ENCODE measurements at regions not wholly inside any gene's neighbourhood (a gene's known extent, or its start where the extent isn't known, plus 50 kb on each side); places are given as distances from the start of the nearest gene placed in this dataset.

- H3K4me3 Mint-ChIP-seq = no peak overlapping the region
These were observed 795.7 kb upstream of the SLIT2 start for GRCh38 chr4:19455850-19456602.

GRCh38 chr4:19455196-19455595, 796.5 kb upstream of the SLIT2 start:
- intact Hi-C loops (cut with micrococcal nuclease) = no loop called here
- no peak overlapping the region for H3K4me3 Mint-ChIP-seq
- H3K9me3 ChIP-seq (ENCODE audit: control insufficient read depth in 2 of 3, low read length in 3 of 3) = no peaks in the 10 kb centered on the region
- no peaks in the 10 kb centered on the region for H3K36me3 Mint-ChIP-seq
- DNase-seq = no peak
- ChIA-PET POLR2A (no interaction called here), CTCF (no interaction called here)
- no peaks in the 10 kb centered on the region for H3K27me3 ChIP-seq (ENCODE audit: control insufficient read depth in 2 of 2, insufficient read depth in 2 of 2, low read length in 2 of 2)
- no peaks in the 10 kb centered on the region for H3K36me3 ChIP-seq (ENCODE audit: control insufficient read depth in 2 of 3, insufficient read depth in 3 of 3, low read length in 3 of 3)
- H3K27me3 Mint-ChIP-seq = no peaks in the 10 kb centered on the region
- no peaks in the 10 kb centered on the region for H3K4me1 Mint-ChIP-seq
- no peak for ATAC-seq
- H3K27ac ChIP-seq (ENCODE audit: low read depth, low read length) = no peak overlapping the region
- H3K4me1 ChIP-seq (ENCODE audit: control insufficient read depth in 2 of 2, insufficient read depth in 2 of 2, low read length in 2 of 2) = no peaks in the 10 kb centered on the region
- no peak overlapping the region for H3K27ac Mint-ChIP-seq
- no peak overlapping the region for H3K4me3 ChIP-seq (ENCODE audit: low read length)
- H3K9me3 Mint-ChIP-seq = peaks cover 2 to 20% (median 9%) of the 10 kb centered on the region in 11 donors

More at GRCh38 chr4:19455850-19456602, 795.7 kb upstream of the SLIT2 start:
- Histone ChIP-seq H3K4me1 (ENCODE audit: control insufficient read depth in 2 of 2, insufficient read depth in 2 of 2, low read length in 2 of 2) (no peaks in the 10 kb centered on the region), H3K9me3 (ENCODE audit: control insufficient read depth in 2 of 3, low read length in 3 of 3) (no peaks in the 10 kb centered on the region), H3K27ac (ENCODE audit: low read depth, low read length) (no peak overlapping the region), H3K27me3 (ENCODE audit: control insufficient read depth in 2 of 2, insufficient read depth in 2 of 2, low read length in 2 of 2) (no peaks in the 10 kb centered on the region), H3K36me3 (ENCODE audit: control insufficient read depth in 2 of 3, insufficient read depth in 3 of 3, low read length in 3 of 3) (no peaks in the 10 kb centered on the region), H3K4me3 (ENCODE audit: low read length) (no peak overlapping the region)
- ATAC-seq = no peak
- CTCF ChIA-PET = no interaction called here
- DNase-seq = no peak
- POLR2A ChIA-PET = no interaction called here
- Mint-ChIP-seq H3K4me1 (no peaks in the 10 kb centered on the region), H3K27me3 (no peaks in the 10 kb centered on the region), H3K36me3 (no peaks in the 10 kb centered on the region), H3K9me3 (peaks cover 2 to 19% (median 9%) of the 10 kb centered on the region in 11 donors), H3K27ac (no peak overlapping the region)
- intact Hi-C loops (cut with micrococcal nuclease) = no loop called here

GRCh38 chr4:19438233-19438632, 813.5 kb upstream of the SLIT2 start:
- H3K36me3 ChIP-seq (ENCODE audit: control insufficient read depth in 2 of 3, insufficient read depth in 3 of 3, low read length in 3 of 3) = no peaks in the 10 kb centered on the region
- POLR2A ChIA-PET = no interaction called here
- H3K4me3 Mint-ChIP-seq = no peak overlapping the region
- CTCF ChIA-PET = no interaction called here
- H3K27me3 Mint-ChIP-seq = no peaks in the 10 kb centered on the region
- no peaks in the 10 kb centered on the region for H3K4me1 ChIP-seq (ENCODE audit: control insufficient read depth in 2 of 2, insufficient read depth in 2 of 2, low read length in 2 of 2)
- no peak overlapping the region for H3K27ac ChIP-seq (ENCODE audit: low read depth, low read length)
- ATAC-seq (no peak), DNase-seq (no peak)
- peaks cover 0 to 4% (median 0%) of the 10 kb centered on the region in 5 donors for H3K36me3 Mint-ChIP-seq
- H3K9me3 Mint-ChIP-seq = peaks cover 6 to 42% (median 21%) of the 10 kb centered on the region in 11 donors
- no peak overlapping the region for H3K4me3 ChIP-seq (ENCODE audit: low read length)
- no peaks in the 10 kb centered on the region for H3K27me3 ChIP-seq (ENCODE audit: control insufficient read depth in 2 of 2, insufficient read depth in 2 of 2, low read length in 2 of 2)
- no peaks in the 10 kb centered on the region for H3K4me1 Mint-ChIP-seq
- intact Hi-C loops (cut with micrococcal nuclease) = no loop called here
- H3K27ac Mint-ChIP-seq = no peak overlapping the region
- H3K9me3 ChIP-seq (ENCODE audit: control insufficient read depth in 2 of 3, low read length in 3 of 3) = peaks cover 0 to 24% (median 0%) of the 10 kb centered on the region in 3 experiments

GRCh38 chr4:19437008-19437407, 814.7 kb upstream of the SLIT2 start:
- Mint-ChIP-seq H3K9me3 (peaks cover 4 to 34% (median 16%) of the 10 kb centered on the region in 11 donors), H3K27me3 (no peaks in the 10 kb centered on the region), H3K36me3 (peaks cover 0 to 4% (median 0%) of the 10 kb centered on the region in 5 donors), H3K4me1 (no peaks in the 10 kb centered on the region), H3K27ac (no peak overlapping the region), H3K4me3 (no peak overlapping the region)
- Histone ChIP-seq H3K27me3 (ENCODE audit: control insufficient read depth in 2 of 2, insufficient read depth in 2 of 2, low read length in 2 of 2) (no peaks in the 10 kb centered on the region), H3K4me1 (ENCODE audit: control insufficient read depth in 2 of 2, insufficient read depth in 2 of 2, low read length in 2 of 2) (no peaks in the 10 kb centered on the region), H3K9me3 (ENCODE audit: control insufficient read depth in 2 of 3, low read length in 3 of 3) (peaks cover 0 to 13% (median 0%) of the 10 kb centered on the region in 3 experiments), H3K36me3 (ENCODE audit: control insufficient read depth in 2 of 3, insufficient read depth in 3 of 3, low read length in 3 of 3) (no peaks in the 10 kb centered on the region), H3K27ac (ENCODE audit: low read depth, low read length) (no peak overlapping the region), H3K4me3 (ENCODE audit: low read length) (no peak overlapping the region)
- intact Hi-C loops (cut with micrococcal nuclease) = no loop called here
- ATAC-seq = no peak
- CTCF ChIA-PET = no interaction called here
- DNase-seq = no peak
- POLR2A ChIA-PET = no interaction called here

- intact Hi-C loops (cut with micrococcal nuclease) = no loop called here
- H3K36me3 Mint-ChIP-seq = no peaks in the 10 kb centered on the region
- ChIA-PET POLR2A (no interaction called here), CTCF (no interaction called here)
- H3K27ac Mint-ChIP-seq = no peak overlapping the region
- DNase-seq = no peak
- H3K4me1 ChIP-seq (ENCODE audit: control insufficient read depth in 2 of 2, insufficient read depth in 2 of 2, low read length in 2 of 2) = no peaks in the 10 kb centered on the region
- H3K4me3 ChIP-seq (ENCODE audit: low read length) = no peak overlapping the region
- peaks cover 0 to 44% (median 8%) of the 10 kb centered on the region in 11 donors for H3K9me3 Mint-ChIP-seq
- H3K4me3 Mint-ChIP-seq = no peak overlapping the region
- H3K27ac ChIP-seq (ENCODE audit: low read depth, low read length) = no peak overlapping the region
- H3K4me1 Mint-ChIP-seq = no peaks in the 10 kb centered on the region
- H3K36me3 ChIP-seq (ENCODE audit: control insufficient read depth in 2 of 3, insufficient read depth in 3 of 3, low read length in 3 of 3) = no peaks in the 10 kb centered on the region
- peaks cover 0 to 4% (median 0%) of the 10 kb centered on the region in 3 experiments for H3K9me3 ChIP-seq (ENCODE audit: control insufficient read depth in 2 of 3, low read length in 3 of 3)
- H3K27me3 ChIP-seq (ENCODE audit: control insufficient read depth in 2 of 2, insufficient read depth in 2 of 2, low read length in 2 of 2) = no peaks in the 10 kb centered on the region
- no peak for ATAC-seq
- no peaks in the 10 kb centered on the region for H3K27me3 Mint-ChIP-seq
These were observed 822.0 kb upstream of the SLIT2 start for GRCh38 chr4:19429684-19430083.

GRCh38 chr4:19425146-19425545, 826.6 kb upstream of the SLIT2 start:
- no peak overlapping the region for H3K4me3 ChIP-seq (ENCODE audit: low read length)
- Mint-ChIP-seq H3K27ac (no peak overlapping the region), H3K4me3 (no peak overlapping the region), H3K36me3 (no peaks in the 10 kb centered on the region), H3K4me1 (no peaks in the 10 kb centered on the region), H3K9me3 (peaks cover 3 to 27% (median 10%) of the 10 kb centered on the region in 11 donors), H3K27me3 (no peaks in the 10 kb centered on the region)
- POLR2A ChIA-PET = no interaction called here
- CTCF ChIA-PET = no interaction called here
- ATAC-seq = no peak
- intact Hi-C loops (cut with micrococcal nuclease) = no loop called here
- no peaks in the 10 kb centered on the region for H3K36me3 ChIP-seq (ENCODE audit: control insufficient read depth in 2 of 3, insufficient read depth in 3 of 3, low read length in 3 of 3)
- H3K27me3 ChIP-seq (ENCODE audit: control insufficient read depth in 2 of 2, insufficient read depth in 2 of 2, low read length in 2 of 2) = no peaks in the 10 kb centered on the region
- H3K4me1 ChIP-seq (ENCODE audit: control insufficient read depth in 2 of 2, insufficient read depth in 2 of 2, low read length in 2 of 2) = no peaks in the 10 kb centered on the region
- H3K9me3 ChIP-seq (ENCODE audit: control insufficient read depth in 2 of 3, low read length in 3 of 3) = peaks cover 0 to 4% (median 0%) of the 10 kb centered on the region in 3 experiments
- H3K27ac ChIP-seq (ENCODE audit: low read depth, low read length) = no peak overlapping the region
- DNase-seq = no peak

- H3K36me3 Mint-ChIP-seq = peaks cover 0 to 4% (median 0%) of the 10 kb centered on the region in 5 donors
- H3K27ac Mint-ChIP-seq = no peak overlapping the region
- ChIA-PET CTCF (no interaction called here), POLR2A (no interaction called here)
- no peaks in the 10 kb centered on the region for H3K4me1 Mint-ChIP-seq
- Histone ChIP-seq H3K4me3 (ENCODE audit: low read length) (no peak overlapping the region), H3K27ac (ENCODE audit: low read depth, low read length) (no peak overlapping the region), H3K27me3 (ENCODE audit: control insufficient read depth in 2 of 2, insufficient read depth in 2 of 2, low read length in 2 of 2) (no peaks in the 10 kb centered on the region), H3K4me1 (ENCODE audit: control insufficient read depth in 2 of 2, insufficient read depth in 2 of 2, low read length in 2 of 2) (no peaks in the 10 kb centered on the region), H3K9me3 (ENCODE audit: control insufficient read depth in 2 of 3, low read length in 3 of 3) (no peaks in the 10 kb centered on the region), H3K36me3 (ENCODE audit: control insufficient read depth in 2 of 3, insufficient read depth in 3 of 3, low read length in 3 of 3) (no peaks in the 10 kb centered on the region)
- no peak for ATAC-seq
- intact Hi-C loops (cut with micrococcal nuclease) = no loop called here
- H3K4me3 Mint-ChIP-seq = no peak overlapping the region
- DNase-seq = no peak
- H3K9me3 Mint-ChIP-seq = peaks cover 2 to 33% (median 16%) of the 10 kb centered on the region in 11 donors
- H3K27me3 Mint-ChIP-seq = no peaks in the 10 kb centered on the region
These were observed 834.4 kb upstream of the SLIT2 start for GRCh38 chr4:19417256-19417655.
